H1 (cell line): ENCODE measurements at regions not wholly inside any gene's neighbourhood (a gene's known extent, or its start where the extent isn't known, plus 50 kb on each side); places are given as distances from the start of the nearest gene placed in this dataset.

Source experiments
- CTCF ChIA-PET: fragments of 300-600 bp; sonication (Branson Sonifier 250); formaldehyde crosslinking; loops from one replicate; lab custom pipeline; 2021; ENCODE audit not compliant: partially characterized antibody; lab: Charles Lee
- POLR2A ChIA-PET: fragments of 300-600 bp; sonication (Branson Sonifier 250); formaldehyde crosslinking; loops from one replicate; lab custom pipeline; 2021; ENCODE audit warnings: inconsistent platforms; ENCODE audit not compliant: partially characterized antibody; lab: Charles Lee
- DNase-seq, 2 experiments: peaks; one replicate each; pipeline versions ENCODE4 v3.0.0 to v3.0.0-alpha.2; 2010 to 2022; ENCODE audit warnings: low spot score in 2 of 2, low read depth in 1 of 2, mixed read lengths in 1 of 2
- FAIRE-seq: peaks from 2 replicates; lab custom pipeline; 2011; peaks lifted over from hg19 to GRCh38; lab: Jason Lieb, UNC
- H2AFZ ChIP-seq: 2 replicates; pipeline ENCODE4 v1.8.1; 2012; ENCODE audit warnings: low read length, inconsistent platforms
- H2AK5ac ChIP-seq: 2 replicates; pipeline ENCODE4 v1.6.1; 2013; ENCODE audit warnings: low read depth, low read length
- H2BK120ac ChIP-seq: replicated peaks from 2 replicates; pipeline ENCODE3; 2013; ENCODE audit warnings: low read depth, low read length, inconsistent platforms
- H2BK12ac ChIP-seq: 2 replicates; pipeline ENCODE4 v1.6.1; 2013; ENCODE audit warnings: low read depth, low read length
- H2BK15ac ChIP-seq: 2 replicates; pipeline ENCODE4 v1.6.1; 2013; ENCODE audit warnings: low read length
- H2BK20ac ChIP-seq: 2 replicates; pipeline ENCODE4 v1.6.1; 2013; ENCODE audit warnings: low read length
- H2BK5ac ChIP-seq: 2 replicates; pipeline ENCODE4 v1.6.1; 2013; ENCODE audit warnings: low read depth, low read length
- H3K14ac ChIP-seq: 2 replicates; pipeline ENCODE4 v1.6.1; 2013; ENCODE audit warnings: inconsistent platforms; ENCODE audit not compliant: insufficient read length
- H3K18ac ChIP-seq: 2 replicates; pipeline ENCODE4 v1.6.1; 2013; ENCODE audit warnings: low read length; ENCODE audit errors: extremely low read depth
- H3K23ac ChIP-seq: 2 replicates; pipeline ENCODE4 v1.6.1; 2013; ENCODE audit warnings: inconsistent platforms; ENCODE audit not compliant: insufficient read length
- H3K23me2 ChIP-seq: 2 replicates; pipeline ENCODE4 v1.6.1; 2013; ENCODE audit warnings: low read depth, low read length
- H3K27ac ChIP-seq: 2 replicates; pipeline ENCODE4 v1.6.1; 2011; ENCODE audit warnings: low read depth, low read length, inconsistent platforms
- H3K27me3 ChIP-seq, 4 experiments: replicated peaks in 1 of 4; 1 replicate in 1 of 4; 2 replicates in 3 of 4; pipeline versions ENCODE4 v1.6.1 to v1.8.1; 2011 to 2013; ENCODE audit warnings: low read length in 3 of 4, mild to moderate bottlenecking in 3 of 4, inconsistent platforms in 2 of 4, mixed read lengths in 2 of 4, moderate library complexity in 1 of 4; ENCODE audit not compliant: control insufficient read depth in 3 of 4, insufficient read depth in 3 of 4; ENCODE audit errors: extremely low read depth in 1 of 4
- H3K36me3 ChIP-seq, 4 experiments: 2 replicates each; pipeline versions ENCODE4 v1.6.1 to v1.8.1; 2011 to 2013; ENCODE audit warnings: mild to moderate bottlenecking in 4 of 4, low read length in 3 of 4, moderate library complexity in 2 of 4, control low read depth in 1 of 4, inconsistent platforms in 1 of 4; ENCODE audit not compliant: insufficient read depth in 4 of 4, control insufficient read depth in 2 of 4
- H3K4ac ChIP-seq: replicated peaks from 2 replicates; pipeline ENCODE3; 2013; ENCODE audit warnings: low read length, low read depth, mixed read lengths, inconsistent platforms; ENCODE audit not compliant: insufficient read length
- H3K4me1 ChIP-seq, 4 experiments: replicated peaks in 1 of 4; 1 replicate in 1 of 4; 2 replicates in 3 of 4; pipeline versions ENCODE4 v1.6.1 to v1.8.1; 2011 to 2013; ENCODE audit warnings: low read length in 3 of 4, inconsistent platforms in 2 of 4, mixed read lengths in 1 of 4; ENCODE audit not compliant: insufficient read depth in 4 of 4, control insufficient read depth in 3 of 4
- H3K4me2 ChIP-seq, 2 experiments: 2 replicates each; pipeline versions ENCODE4 v1.6.1 to v1.8.1; 2011 to 2013; ENCODE audit warnings: low read depth in 2 of 2, low read length in 2 of 2, control low read depth in 1 of 2, inconsistent platforms in 1 of 2, mild to moderate bottlenecking in 1 of 2; ENCODE audit not compliant: insufficient read depth in 1 of 2
- H3K4me3 ChIP-seq, 4 experiments: fragments of 200-600, 300-600 bp in 1 of 4; sonication (generic), shearing (Covaris generic), sonication (Bioruptor Twin) in 1 of 4; 2 replicates each; pipeline versions ENCODE4 v1.5.1 to v1.8.1; 2011 to 2016; ENCODE audit warnings: low read length in 4 of 4, low read depth in 3 of 4, control low read depth in 2 of 4, inconsistent platforms in 2 of 4, mild to moderate bottlenecking in 2 of 4, mixed read lengths in 1 of 4, moderate library complexity in 1 of 4; ENCODE audit not compliant: insufficient read depth in 2 of 4; ENCODE audit errors: extremely low read depth in 1 of 4
- H3K56ac ChIP-seq: replicated peaks from 2 replicates; pipeline ENCODE3; 2013; ENCODE audit warnings: low read depth, mild to moderate bottlenecking, mixed read lengths, low read length, inconsistent platforms; ENCODE audit not compliant: insufficient read length
- H3K79me1 ChIP-seq: 2 replicates; pipeline ENCODE4 v1.6.1; 2013; ENCODE audit warnings: low read depth, low read length, control low read depth
- H3K79me2 ChIP-seq, 2 experiments: 2 replicates each; pipeline versions ENCODE4 v1.6.1 to v1.8.1; 2012 to 2013; ENCODE audit warnings: low read length in 2 of 2, mild to moderate bottlenecking in 2 of 2, inconsistent platforms in 1 of 2; ENCODE audit not compliant: insufficient read depth in 2 of 2, control insufficient read depth in 1 of 2
- H3K9ac ChIP-seq, 4 experiments: replicated peaks in 1 of 4; 1 replicate in 1 of 4; 2 replicates in 3 of 4; pipeline versions ENCODE4 v1.6.1 to v1.8.1; 2011 to 2013; ENCODE audit warnings: low read depth in 3 of 4, low read length in 3 of 4, control low read depth in 2 of 4, mild to moderate bottlenecking in 2 of 4, moderate library complexity in 2 of 4, inconsistent platforms in 1 of 4; ENCODE audit errors: extremely low read depth in 1 of 4
- H3K9me3 ChIP-seq, 2 experiments: 2 replicates each; pipeline versions ENCODE4 v1.6.1 to v1.8.1; 2012 to 2013; ENCODE audit warnings: mild to moderate bottlenecking in 2 of 2, moderate library complexity in 2 of 2, control low read depth in 1 of 2, inconsistent platforms in 1 of 2, low read depth in 1 of 2, low read length in 1 of 2, mixed read lengths in 1 of 2; ENCODE audit not compliant: insufficient read depth in 2 of 2
- H4K20me1 ChIP-seq, 2 experiments: replicated peaks in 1 of 2; 2 replicates each; pipeline versions ENCODE3 to v1.8.1; 2011 to 2013; ENCODE audit warnings: inconsistent platforms in 2 of 2, low read length in 2 of 2, mild to moderate bottlenecking in 1 of 2; ENCODE audit not compliant: insufficient read depth in 2 of 2, control insufficient read depth in 1 of 2
- H4K5ac ChIP-seq: 2 replicates; pipeline ENCODE4 v1.6.1; 2013; ENCODE audit warnings: low read length, low read depth, mixed read lengths, inconsistent platforms; ENCODE audit not compliant: insufficient read length
- H4K8ac ChIP-seq: 2 replicates; pipeline ENCODE4 v1.8.0; 2013; ENCODE audit warnings: mild to moderate bottlenecking, moderate library complexity, low read length, inconsistent platforms; ENCODE audit not compliant: insufficient read depth; ENCODE audit errors: extremely low read depth
- H4K91ac ChIP-seq: replicated peaks from 2 replicates; pipeline ENCODE3; 2013; ENCODE audit warnings: low read length, mixed read lengths, inconsistent platforms; ENCODE audit not compliant: insufficient read length
- CEBPB ChIP-seq: IDR thresholded peaks from 2 replicates; pipeline ENCODE4 v1.6.1; 2012; ENCODE audit warnings: low read depth, low read length
- CHD2 ChIP-seq: IDR thresholded peaks from 2 replicates; pipeline ENCODE4 v1.6.1; 2012; ENCODE audit warnings: low read length, improper control_type of control experiment
- JUN ChIP-seq: IDR thresholded peaks from 2 replicates; pipeline ENCODE4 v1.6.1; 2011; ENCODE audit warnings: low read depth, mild to moderate bottlenecking, improper control_type of control experiment, low read length
- JUND ChIP-seq: IDR thresholded peaks from 2 replicates; pipeline ENCODE4 v1.6.1; 2011; ENCODE audit warnings: mild to moderate bottlenecking, improper control_type of control experiment, low read length
- NRF1 ChIP-seq: IDR thresholded peaks from 2 replicates; pipeline ENCODE4 v1.6.1; 2011; ENCODE audit warnings: mild to moderate bottlenecking, low read depth, low read length, improper control_type of control experiment
- POLR2AphosphoS5 ChIP-seq: IDR thresholded peaks from 2 replicates; pipeline ENCODE4 v1.6.1; 2011; ENCODE audit warnings: low read depth, low read length
- SAP30 ChIP-seq: fragments of 300-600 bp; sonication (generic); IDR thresholded peaks from 2 replicates; pipeline ENCODE4 v1.7.1; 2012; ENCODE audit warnings: low read length, moderate library complexity, mild to moderate bottlenecking, inconsistent platforms; ENCODE audit not compliant: insufficient read depth, insufficient replicate concordance
- SIN3A ChIP-seq, 2 experiments: IDR thresholded peaks in 1 of 2; conservative IDR thresholded peaks in 1 of 2; 2 replicates each; pipeline ENCODE4 v1.6.1; 2011 to 2012; ENCODE audit warnings: low read length in 2 of 2, improper control_type of control experiment in 1 of 2, low read depth in 1 of 2, mild to moderate bottlenecking in 1 of 2
- SP1 ChIP-seq: IDR thresholded peaks from 2 replicates; pipeline ENCODE4 v1.6.1; 2011; ENCODE audit warnings: low read depth, low read length
- SUZ12 ChIP-seq: fragments of 200-600 bp; sonication (generic); IDR thresholded peaks from 2 replicates; pipeline ENCODE4 v1.6.1; 2012; ENCODE audit warnings: mild to moderate bottlenecking, inconsistent platforms, low read length, moderate library complexity, mixed read lengths
- TAF1 ChIP-seq: IDR thresholded peaks from 2 replicates; pipeline ENCODE4 v1.6.1; 2011; ENCODE audit warnings: mild to moderate bottlenecking, low read depth, low read length
- WGBS, 2 experiments: shearing (Covaris generic) in 1 of 2; methylation state at CpG; one replicate each; pipeline versions ENCODE4 v1.1.6 to v1.1.7; 2013 to 2015; ENCODE audit warnings: low lambda C conversion rate in 2 of 2, mixed read lengths in 2 of 2, inconsistent platforms in 1 of 2, low coverage in 1 of 2, missing lambda C conversion rate in 1 of 2; ENCODE audit not compliant: insufficient replicate concordance in 2 of 2, insufficient coverage in 1 of 2, insufficient read length in 1 of 2; ENCODE audit errors: extremely low coverage in 1 of 2, missing lambda C conversion rate in 1 of 2; 5-methylcytosine and 5-hydroxymethylcytosine counted together
- TF ChIP-seq, protein P1 (sequence below): IDR thresholded peaks from 2 replicates; pipeline ENCODE4 v1.6.1; 2012; ENCODE audit warnings: inconsistent platforms

DNA sequence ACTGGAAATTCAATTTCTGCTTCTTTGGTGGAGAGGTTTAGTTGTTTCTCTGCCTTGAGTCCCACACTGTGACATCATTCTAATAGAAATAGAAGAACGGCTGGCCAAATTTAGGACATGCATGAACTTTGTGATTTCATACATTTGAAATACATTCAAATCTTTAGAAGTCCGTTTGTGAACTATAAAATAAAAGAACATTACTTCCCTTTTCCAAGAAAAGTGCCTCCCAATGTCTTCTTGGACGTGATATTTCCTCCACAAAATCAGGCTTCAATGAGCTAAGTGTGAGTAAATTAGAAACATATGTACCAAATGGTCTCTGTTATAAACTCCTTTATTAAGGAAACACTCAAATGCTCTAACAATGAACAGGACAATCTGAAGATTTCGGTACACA, 314.5 kb upstream of the AKR1E2 start:
- Histone ChIP-seq H4K20me1 (no peaks in the 10 kb centered on the region), H3K79me1 (no peaks in the 10 kb centered on the region), H4K91ac (no peak overlapping the region), H2AK5ac (no peak overlapping the region), H3K9ac (no peak overlapping the region), H2AFZ (no peak overlapping the region), H3K79me2 (no peaks in the 10 kb centered on the region), H3K18ac (no peak overlapping the region), H3K4ac (no peak overlapping the region), H3K27me3 (no peaks in the 10 kb centered on the region), H3K23me2 (no peaks in the 10 kb centered on the region), H3K4me2 (no peak overlapping the region), H3K14ac (no peak overlapping the region), H2BK12ac (no peak overlapping the region), H4K5ac (no peak overlapping the region), H2BK20ac (no peak overlapping the region), H3K27ac (no peak overlapping the region), H3K36me3 (no peaks in the 10 kb centered on the region), H3K56ac (no peak overlapping the region), H2BK120ac (no peak overlapping the region), H2BK15ac (no peak overlapping the region), H3K4me3 (no peak overlapping the region), H3K9me3 (no peaks in the 10 kb centered on the region), H4K8ac (no peak overlapping the region), H2BK5ac (no peak overlapping the region), H3K23ac (no peak overlapping the region), H3K4me1 (no peaks in the 10 kb centered on the region)
- ChIA-PET POLR2A (no interaction called here), CTCF (interaction anchor here (1.5 kb wide), 1 partner anchor 12 kb away, joined by 3 read pairs; no protein-coding TSS in a partner anchor)
- DNase-seq, result no peak
- FAIRE-seq, result no peak
- TF ChIP-seq SIN3A (conservative IDR thresholded peaks at IDR 0.05 in 1 of 2, IDR thresholded peaks at IDR 0.05 in 1 of 2; ENCODE audit: low read depth in 1 of 2, low read length in 2 of 2), result no peak
- TF ChIP-seq NRF1, result no peak
- no peak for TF ChIP-seq SP1
- TF ChIP-seq TAF1, result no peak
- no peak for TF ChIP-seq JUN
- no peak for TF ChIP-seq SUZ12
- TF ChIP-seq CEBPB, result no peak
- TF ChIP-seq, protein P1, sequence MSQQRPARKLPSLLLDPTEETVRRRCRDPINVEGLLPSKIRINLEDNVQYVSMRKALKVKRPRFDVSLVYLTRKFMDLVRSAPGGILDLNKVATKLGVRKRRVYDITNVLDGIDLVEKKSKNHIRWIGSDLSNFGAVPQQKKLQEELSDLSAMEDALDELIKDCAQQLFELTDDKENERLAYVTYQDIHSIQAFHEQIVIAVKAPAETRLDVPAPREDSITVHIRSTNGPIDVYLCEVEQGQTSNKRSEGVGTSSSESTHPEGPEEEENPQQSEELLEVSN, result no peak
- no peak for TF ChIP-seq JUND
- no peak for TF ChIP-seq POLR2AphosphoS5
- no peak for TF ChIP-seq SAP30
- TF ChIP-seq CHD2, result no peak
- WGBS, 2 experiments, result 90% methylated on average over 4 of the region's 4 CpGs; no CpG with 5 or more reads in 1 of the 2 experiments
